ENCODE measurements at regions not wholly inside any gene's neighbourhood (a gene's known extent, or its start where the extent isn't known, plus 50 kb on each side); places are given as distances from the start of the nearest gene placed in this dataset.

- Histone ChIP-seq H3K36me3 (ENCODE audit: control insufficient read depth in 4 of 4, insufficient read depth in 4 of 4, low read length in 3 of 4) (no peaks in the 10 kb centered on the region), H3K27me3 (replicated peaks in 2 of 5; ENCODE audit: control insufficient read depth in 4 of 5, insufficient read depth in 5 of 5, low read length in 4 of 5) (no peaks in the 10 kb centered on the region), H3K4me3 (ENCODE audit: control insufficient read depth in 1 of 7, extremely low read depth in 1 of 7, insufficient read depth in 4 of 7, low read depth in 2 of 7, low read length in 6 of 7) (no peak overlapping the region), H3K9me3 (ENCODE audit: control extremely low read depth in 1 of 5, control insufficient read depth in 4 of 5, insufficient read depth in 2 of 5, low read depth in 1 of 5, low read length in 4 of 5) (no peaks in the 10 kb centered on the region), H3K27ac (ENCODE audit: insufficient read depth in 1 of 2, low read depth in 1 of 2, low read length in 2 of 2, poor library complexity in 1 of 2, severe bottlenecking in 2 of 2) (no peak overlapping the region), H3K4me1 (ENCODE audit: control extremely low read depth in 1 of 4, control insufficient read depth in 4 of 4, insufficient read depth in 4 of 4, low read length in 3 of 4) (peaks cover 0 to 3% (median 0%) of the 10 kb centered on the region in 4 experiments)
- CTCF ChIA-PET = no interaction called here
- 89% methylated on average over 1 of the region's 1 CpG for WGBS (ENCODE audit: insufficient coverage)
- POLR2A ChIA-PET = no interaction called here
- DNase-seq = no peak
Observed at GRCh38 chr9:24459953-24460352, 85.7 kb downstream of the IZUMO3 start.

GRCh38 chr9:24451346-24451745 lies 94.4 kb downstream of the IZUMO3 start:
- Histone ChIP-seq H3K4me3 (ENCODE audit: control insufficient read depth in 1 of 7, extremely low read depth in 1 of 7, insufficient read depth in 4 of 7, low read depth in 2 of 7, low read length in 6 of 7) (no peak overlapping the region), H3K9me3 (ENCODE audit: control extremely low read depth in 1 of 5, control insufficient read depth in 4 of 5, insufficient read depth in 2 of 5, low read depth in 1 of 5, low read length in 4 of 5) (peaks cover 0 to 3% (median 0%) of the 10 kb centered on the region in 5 experiments), H3K4me1 (ENCODE audit: control extremely low read depth in 1 of 4, control insufficient read depth in 4 of 4, insufficient read depth in 4 of 4, low read length in 3 of 4) (no peaks in the 10 kb centered on the region), H3K27me3 (replicated peaks in 2 of 5; ENCODE audit: control insufficient read depth in 4 of 5, insufficient read depth in 5 of 5, low read length in 4 of 5) (no peaks in the 10 kb centered on the region), H3K36me3 (ENCODE audit: control insufficient read depth in 4 of 4, insufficient read depth in 4 of 4, low read length in 3 of 4) (no peaks in the 10 kb centered on the region), H3K27ac (ENCODE audit: insufficient read depth in 1 of 2, low read depth in 1 of 2, low read length in 2 of 2, poor library complexity in 1 of 2, severe bottlenecking in 2 of 2) (no peak overlapping the region)
- POLR2A ChIA-PET = no interaction called here
- DNase-seq = no peak
- CTCF ChIA-PET = no interaction called here
- WGBS (ENCODE audit: insufficient coverage) = 92% methylated on average over 2 of the region's 2 CpGs

GRCh38 chr9:24449976-24450375 lies 95.7 kb downstream of the IZUMO3 start:
- H3K9me3 ChIP-seq (ENCODE audit: control extremely low read depth in 1 of 5, control insufficient read depth in 4 of 5, insufficient read depth in 2 of 5, low read depth in 1 of 5, low read length in 4 of 5) = peaks cover 0 to 3% (median 0%) of the 10 kb centered on the region in 5 experiments
- no CpG with 5 or more reads among the region's 1 CpG for WGBS (ENCODE audit: insufficient coverage)
- H3K36me3 ChIP-seq (ENCODE audit: control insufficient read depth in 4 of 4, insufficient read depth in 4 of 4, low read length in 3 of 4) = no peaks in the 10 kb centered on the region
- no peak overlapping the region for H3K4me3 ChIP-seq (ENCODE audit: control insufficient read depth in 1 of 7, extremely low read depth in 1 of 7, insufficient read depth in 4 of 7, low read depth in 2 of 7, low read length in 6 of 7)
- ChIA-PET CTCF (no interaction called here), POLR2A (no interaction called here)
- H3K27ac ChIP-seq (ENCODE audit: insufficient read depth in 1 of 2, low read depth in 1 of 2, low read length in 2 of 2, poor library complexity in 1 of 2, severe bottlenecking in 2 of 2) = no peak overlapping the region
- H3K27me3 ChIP-seq (replicated peaks in 2 of 5; ENCODE audit: control insufficient read depth in 4 of 5, insufficient read depth in 5 of 5, low read length in 4 of 5) = no peaks in the 10 kb centered on the region
- H3K4me1 ChIP-seq (ENCODE audit: control extremely low read depth in 1 of 4, control insufficient read depth in 4 of 4, insufficient read depth in 4 of 4, low read length in 3 of 4) = no peaks in the 10 kb centered on the region
- DNase-seq = no peak

- POLR2A ChIA-PET = no interaction called here
Observed at GRCh38 chr9:24439456-24439855, 106.2 kb downstream of the IZUMO3 start.

GRCh38 chr9:24438876-24439275 lies 106.8 kb downstream of the IZUMO3 start:
- ChIA-PET POLR2A (no interaction called here), CTCF (no interaction called here)
- 97% methylated on average over 3 of the region's 3 CpGs for WGBS (ENCODE audit: insufficient coverage)
- DNase-seq = no peak
- Histone ChIP-seq H3K9me3 (ENCODE audit: control extremely low read depth in 1 of 5, control insufficient read depth in 4 of 5, insufficient read depth in 2 of 5, low read depth in 1 of 5, low read length in 4 of 5) (peaks cover 0 to 2% (median 0%) of the 10 kb centered on the region in 5 experiments), H3K4me1 (ENCODE audit: control extremely low read depth in 1 of 4, control insufficient read depth in 4 of 4, insufficient read depth in 4 of 4, low read length in 3 of 4) (no peaks in the 10 kb centered on the region), H3K36me3 (ENCODE audit: control insufficient read depth in 4 of 4, insufficient read depth in 4 of 4, low read length in 3 of 4) (no peaks in the 10 kb centered on the region), H3K4me3 (ENCODE audit: control insufficient read depth in 1 of 7, extremely low read depth in 1 of 7, insufficient read depth in 4 of 7, low read depth in 2 of 7, low read length in 6 of 7) (no peak overlapping the region), H3K27me3 (replicated peaks in 2 of 5; ENCODE audit: control insufficient read depth in 4 of 5, insufficient read depth in 5 of 5, low read length in 4 of 5) (no peaks in the 10 kb centered on the region), H3K27ac (ENCODE audit: insufficient read depth in 1 of 2, low read depth in 1 of 2, low read length in 2 of 2, poor library complexity in 1 of 2, severe bottlenecking in 2 of 2) (no peak overlapping the region)

More at GRCh38 chr9:24439456-24439855, 106.2 kb downstream of the IZUMO3 start:
- DNase-seq = no peak
- H3K27ac ChIP-seq (ENCODE audit: insufficient read depth in 1 of 2, low read depth in 1 of 2, low read length in 2 of 2, poor library complexity in 1 of 2, severe bottlenecking in 2 of 2) = no peak overlapping the region
- H3K4me3 ChIP-seq (ENCODE audit: control insufficient read depth in 1 of 7, extremely low read depth in 1 of 7, insufficient read depth in 4 of 7, low read depth in 2 of 7, low read length in 6 of 7) = no peak overlapping the region
- CTCF ChIA-PET = no interaction called here
- H3K27me3 ChIP-seq (replicated peaks in 2 of 5; ENCODE audit: control insufficient read depth in 4 of 5, insufficient read depth in 5 of 5, low read length in 4 of 5) = no peaks in the 10 kb centered on the region
- no peaks in the 10 kb centered on the region for H3K36me3 ChIP-seq (ENCODE audit: control insufficient read depth in 4 of 4, insufficient read depth in 4 of 4, low read length in 3 of 4)
- no peaks in the 10 kb centered on the region for H3K4me1 ChIP-seq (ENCODE audit: control extremely low read depth in 1 of 4, control insufficient read depth in 4 of 4, insufficient read depth in 4 of 4, low read length in 3 of 4)
- peaks cover 0 to 2% (median 0%) of the 10 kb centered on the region in 5 experiments for H3K9me3 ChIP-seq (ENCODE audit: control extremely low read depth in 1 of 5, control insufficient read depth in 4 of 5, insufficient read depth in 2 of 5, low read depth in 1 of 5, low read length in 4 of 5)

- POLR2A ChIA-PET = interaction anchor here (0.6 kb wide), 1 partner anchor 67 kb away, joined by 3 read pairs; no protein-coding TSS in a partner anchor
Observed at GRCh38 chr9:24436761-24437160, 108.9 kb downstream of the IZUMO3 start.

GRCh38 chr9:24434183-24434582 lies 111.5 kb downstream of the IZUMO3 start:
- ChIA-PET CTCF (no interaction called here), POLR2A (no interaction called here)
- DNase-seq = no peak
- Histone ChIP-seq H3K27me3 (replicated peaks in 2 of 5; ENCODE audit: control insufficient read depth in 4 of 5, insufficient read depth in 5 of 5, low read length in 4 of 5) (no peaks in the 10 kb centered on the region), H3K4me1 (ENCODE audit: control extremely low read depth in 1 of 4, control insufficient read depth in 4 of 4, insufficient read depth in 4 of 4, low read length in 3 of 4) (no peaks in the 10 kb centered on the region), H3K36me3 (ENCODE audit: control insufficient read depth in 4 of 4, insufficient read depth in 4 of 4, low read length in 3 of 4) (no peaks in the 10 kb centered on the region), H3K9me3 (ENCODE audit: control extremely low read depth in 1 of 5, control insufficient read depth in 4 of 5, insufficient read depth in 2 of 5, low read depth in 1 of 5, low read length in 4 of 5) (peaks cover 0 to 2% (median 0%) of the 10 kb centered on the region in 5 experiments), H3K27ac (ENCODE audit: insufficient read depth in 1 of 2, low read depth in 1 of 2, low read length in 2 of 2, poor library complexity in 1 of 2, severe bottlenecking in 2 of 2) (no peak overlapping the region), H3K4me3 (ENCODE audit: control insufficient read depth in 1 of 7, extremely low read depth in 1 of 7, insufficient read depth in 4 of 7, low read depth in 2 of 7, low read length in 6 of 7) (no peak overlapping the region)
- no CpG with 5 or more reads among the region's 1 CpG for WGBS (ENCODE audit: insufficient coverage)

More at GRCh38 chr9:24436761-24437160, 108.9 kb downstream of the IZUMO3 start:
- WGBS (ENCODE audit: insufficient coverage) = 100% methylated on average over 1 of the region's 1 CpG
- H3K36me3 ChIP-seq (ENCODE audit: control insufficient read depth in 4 of 4, insufficient read depth in 4 of 4, low read length in 3 of 4) = no peaks in the 10 kb centered on the region
- CTCF ChIA-PET = no interaction called here
- no peak for DNase-seq
- H3K4me3 ChIP-seq (ENCODE audit: control insufficient read depth in 1 of 7, extremely low read depth in 1 of 7, insufficient read depth in 4 of 7, low read depth in 2 of 7, low read length in 6 of 7) = no peak overlapping the region
- H3K27ac ChIP-seq (ENCODE audit: insufficient read depth in 1 of 2, low read depth in 1 of 2, low read length in 2 of 2, poor library complexity in 1 of 2, severe bottlenecking in 2 of 2) = no peak overlapping the region
- H3K9me3 ChIP-seq (ENCODE audit: control extremely low read depth in 1 of 5, control insufficient read depth in 4 of 5, insufficient read depth in 2 of 5, low read depth in 1 of 5, low read length in 4 of 5) = peaks cover 0 to 2% (median 0%) of the 10 kb centered on the region in 5 experiments
- no peaks in the 10 kb centered on the region for H3K4me1 ChIP-seq (ENCODE audit: control extremely low read depth in 1 of 4, control insufficient read depth in 4 of 4, insufficient read depth in 4 of 4, low read length in 3 of 4)
- no peaks in the 10 kb centered on the region for H3K27me3 ChIP-seq (replicated peaks in 2 of 5; ENCODE audit: control insufficient read depth in 4 of 5, insufficient read depth in 5 of 5, low read length in 4 of 5)

All from common myeloid progenitor, CD34-positive (primary cell).